ENCODE measurements at regions not wholly inside any gene's neighbourhood (a gene's known extent, or its start where the extent isn't known, plus 50 kb on each side); places are given as distances from the start of the nearest gene placed in this dataset.

GRCh38 chr6:104356197-104356596, 503.5 kb downstream of the HACE1 start:
- ChIA-PET CTCF (no interaction called here), POLR2A (no interaction called here)
- no peaks in the 10 kb centered on the region for H3K4me1 Mint-ChIP-seq (ENCODE audit: low read depth)
- no peaks in the 10 kb centered on the region for H3K9me3 Mint-ChIP-seq
- ATAC-seq, result no peak
- TF ChIP-seq CTCF (IDR thresholded peaks at IDR 0.05), result no peak
- H3K27me3 Mint-ChIP-seq, result no peaks in the 10 kb centered on the region
- no peak for DNase-seq
- no peak overlapping the region for H3K27ac Mint-ChIP-seq
- intact Hi-C loops (cut with micrococcal nuclease), result no loop called here
- H3K4me3 Mint-ChIP-seq, result no peak overlapping the region
- no peaks in the 10 kb centered on the region for H3K36me3 Mint-ChIP-seq (ENCODE audit: low read depth)

DNA sequence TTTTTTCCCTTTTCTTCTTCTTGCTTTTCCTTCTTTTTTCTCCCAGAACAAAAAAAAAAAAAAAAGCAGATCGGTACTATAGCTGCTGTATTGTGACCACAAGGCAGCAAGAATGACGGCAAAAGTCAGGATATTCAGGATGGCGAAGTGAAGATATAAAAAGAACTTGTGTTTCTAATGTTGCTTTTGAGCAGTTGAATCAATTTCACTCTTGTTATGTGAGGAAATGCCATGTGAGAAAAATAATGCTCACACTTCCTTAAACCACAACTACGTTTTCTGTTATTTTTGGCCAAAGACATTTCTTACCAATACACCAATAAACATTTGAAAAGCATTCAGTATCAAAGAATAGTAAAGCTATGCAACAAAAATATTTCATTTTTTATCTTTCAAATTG, 510.5 kb downstream of the HACE1 start:
- DNase-seq (no peak), ATAC-seq (no peak)
- ChIA-PET POLR2A (no interaction called here), CTCF (no interaction called here)
- TF ChIP-seq CTCF (IDR thresholded peaks at IDR 0.05), result no peak
- Mint-ChIP-seq H3K27ac (no peak overlapping the region), H3K27me3 (no peaks in the 10 kb centered on the region), H3K4me1 (ENCODE audit: low read depth) (no peaks in the 10 kb centered on the region), H3K36me3 (ENCODE audit: low read depth) (no peaks in the 10 kb centered on the region), H3K9me3 (peaks cover 4% of the 10 kb centered on the region), H3K4me3 (no peak overlapping the region)
- intact Hi-C loops (cut with micrococcal nuclease), result no loop called here

- ChIA-PET CTCF (no interaction called here), POLR2A (interaction anchor here (0.9 kb wide), 1 partner anchor 50 kb away, joined by 4 read pairs; no protein-coding TSS in a partner anchor)
- no peak for TF ChIP-seq CTCF (IDR thresholded peaks at IDR 0.05)
- Mint-ChIP-seq H3K4me1 (ENCODE audit: low read depth) (no peaks in the 10 kb centered on the region), H3K4me3 (no peak overlapping the region), H3K9me3 (peaks cover 4% of the 10 kb centered on the region), H3K27me3 (no peaks in the 10 kb centered on the region), H3K27ac (no peak overlapping the region), H3K36me3 (ENCODE audit: low read depth) (no peaks in the 10 kb centered on the region)
- ATAC-seq, result no peak
- intact Hi-C loops (cut with micrococcal nuclease), result no loop called here
- DNase-seq, result no peak
Measured at GRCh38 chr6:104344223-104344622, 515.5 kb downstream of the HACE1 start.

DNA sequence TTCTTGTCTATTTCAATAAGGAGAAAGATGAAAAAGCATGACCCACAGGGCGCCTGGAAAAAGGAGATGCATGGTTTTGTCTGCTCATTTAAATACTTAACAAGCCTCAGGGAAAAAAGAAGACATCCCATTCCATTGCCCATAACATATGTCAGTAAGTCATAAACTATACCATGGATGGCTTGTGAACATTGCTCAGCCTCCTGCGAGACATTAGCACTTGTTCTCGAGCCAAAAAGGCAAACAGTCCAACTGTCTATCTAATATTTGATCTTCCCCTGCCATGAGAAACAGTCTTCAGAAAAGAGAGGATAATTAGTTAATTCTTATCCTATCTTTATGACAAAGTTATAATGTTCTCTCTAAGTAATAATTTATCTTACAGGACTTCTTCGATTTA, 527.4 kb downstream of the HACE1 start:
- H3K36me3 Mint-ChIP-seq (ENCODE audit: low read depth), result no peaks in the 10 kb centered on the region
- ATAC-seq, result no peak
- H3K9me3 Mint-ChIP-seq, result no peaks in the 10 kb centered on the region
- intact Hi-C loops (cut with micrococcal nuclease), result no loop called here
- TF ChIP-seq CTCF (IDR thresholded peaks at IDR 0.05), result no peak
- CTCF ChIA-PET, result no interaction called here
- POLR2A ChIA-PET, result no interaction called here
- no peaks in the 10 kb centered on the region for H3K4me1 Mint-ChIP-seq (ENCODE audit: low read depth)
- no peak overlapping the region for H3K27ac Mint-ChIP-seq
- no peak overlapping the region for H3K4me3 Mint-ChIP-seq
- H3K27me3 Mint-ChIP-seq, result no peaks in the 10 kb centered on the region
- no peak for DNase-seq

DNA sequence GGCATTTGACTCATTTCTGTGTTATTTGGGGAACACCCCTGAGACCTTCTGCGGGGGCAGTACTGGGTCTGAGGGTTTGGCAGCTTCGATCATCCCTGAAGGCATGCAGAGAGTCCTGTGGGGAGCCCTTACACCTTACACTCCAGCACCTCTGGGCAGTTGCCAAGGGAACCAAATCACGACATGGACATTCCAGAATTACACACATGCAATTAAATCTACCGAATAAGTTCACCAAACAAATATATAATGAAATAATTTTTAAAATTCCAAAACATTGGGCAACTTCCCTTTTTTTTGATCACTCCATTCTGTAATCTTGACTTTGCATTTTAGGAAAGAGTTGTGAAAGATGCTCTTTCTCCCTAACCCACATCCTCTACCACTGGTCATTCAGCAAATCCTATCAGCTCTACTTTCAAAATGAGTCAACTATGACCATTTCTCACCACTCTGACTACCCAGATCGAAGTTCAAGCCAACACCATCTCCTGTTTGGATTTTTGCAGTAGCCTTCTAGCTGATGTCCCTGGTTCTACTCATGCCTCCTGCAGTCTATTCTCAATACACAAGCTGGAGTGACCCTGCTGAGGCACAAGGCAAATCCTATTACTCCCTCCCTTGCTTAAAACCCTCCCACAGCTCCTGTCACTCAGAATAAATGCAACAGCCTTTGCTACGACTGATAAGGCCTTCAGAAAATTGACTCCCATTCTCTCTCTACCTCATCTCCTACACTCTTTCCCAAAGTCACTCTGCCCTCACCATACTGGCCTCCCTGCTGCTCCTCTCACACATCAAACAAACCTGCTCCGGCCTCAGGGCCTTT, 533.3 kb downstream of the HACE1 start:
- CTCF ChIA-PET, result interaction anchor here (1.0 to 1.5 kb wide), 5 partner anchors 7 to 82 kb away, joined by 3 to 11 read pairs (median 3); no protein-coding TSS in a partner anchor
- Mint-ChIP-seq H3K27ac (no peak overlapping the region), H3K36me3 (ENCODE audit: low read depth) (no peaks in the 10 kb centered on the region), H3K27me3 (no peaks in the 10 kb centered on the region), H3K4me1 (ENCODE audit: low read depth) (no peaks in the 10 kb centered on the region), H3K4me3 (no peak overlapping the region), H3K9me3 (no peaks in the 10 kb centered on the region)
- POLR2A ChIA-PET, result no interaction called here
- no peak for ATAC-seq
- no peak for TF ChIP-seq CTCF (IDR thresholded peaks at IDR 0.05)
- intact Hi-C loops (cut with micrococcal nuclease), result no loop called here
- no peak for DNase-seq

Data from activated CD8-positive, alpha-beta T cell treated with anti-CD3 and anti-CD28 coated beads for 36 hours (primary cell).